ENCODE measurements at regions not wholly inside any gene's neighbourhood (a gene's known extent, or its start where the extent isn't known, plus 50 kb on each side); places are given as distances from the start of the nearest gene placed in this dataset.

DNA sequence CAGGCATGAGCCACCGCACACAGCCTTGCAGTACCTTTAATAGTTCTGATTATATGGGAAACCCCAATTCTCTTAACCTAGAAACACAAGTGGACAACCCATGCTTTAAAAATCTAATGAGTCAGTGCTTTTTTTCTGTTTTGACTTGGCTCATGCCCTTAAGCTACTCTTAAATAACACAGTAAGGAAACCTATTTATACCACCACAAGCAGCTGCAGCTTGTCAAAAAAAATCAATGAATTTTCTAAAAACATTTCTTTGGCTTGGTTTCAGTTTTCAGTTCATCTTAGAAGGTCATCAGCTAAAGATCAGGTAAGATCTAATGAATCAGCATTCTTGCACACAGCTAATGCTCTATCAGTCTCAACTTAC, 124.1 kb upstream of the DST start:
- no peak for DNase-seq (ENCODE audit: low spot score)

DNA sequence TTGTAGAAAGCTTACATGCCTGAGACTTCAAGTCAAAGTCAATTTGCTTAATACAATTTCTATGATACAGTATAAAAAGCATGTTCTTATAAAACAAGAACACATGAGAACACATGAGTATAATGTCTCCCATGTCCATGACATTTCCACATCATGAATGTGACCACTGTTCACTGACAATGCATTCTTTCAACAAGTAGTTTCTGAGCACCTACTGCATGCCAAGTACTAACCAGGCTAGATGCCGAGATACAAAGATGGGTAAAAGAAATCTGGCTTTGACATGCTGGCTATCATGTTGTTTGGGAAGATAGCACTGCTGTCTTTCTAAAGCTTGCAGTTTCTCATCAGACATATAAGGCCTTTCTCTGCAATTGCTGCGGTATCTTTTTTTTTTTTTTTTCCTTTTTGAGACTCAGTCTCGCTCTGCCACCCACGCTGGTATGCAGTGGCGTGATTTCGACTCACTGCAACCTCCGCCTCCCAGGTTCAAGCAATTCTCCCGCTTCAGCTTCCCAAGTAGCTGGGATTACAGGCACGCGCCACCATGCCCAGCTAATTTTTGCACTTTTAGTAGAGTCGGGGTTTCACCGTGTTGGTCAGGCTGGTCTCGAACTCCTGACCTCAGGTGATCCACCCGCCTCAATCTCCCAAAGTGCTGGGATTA, 123.6 kb upstream of the DST start:
- DNase-seq (ENCODE audit: low spot score), result no peak

DNA sequence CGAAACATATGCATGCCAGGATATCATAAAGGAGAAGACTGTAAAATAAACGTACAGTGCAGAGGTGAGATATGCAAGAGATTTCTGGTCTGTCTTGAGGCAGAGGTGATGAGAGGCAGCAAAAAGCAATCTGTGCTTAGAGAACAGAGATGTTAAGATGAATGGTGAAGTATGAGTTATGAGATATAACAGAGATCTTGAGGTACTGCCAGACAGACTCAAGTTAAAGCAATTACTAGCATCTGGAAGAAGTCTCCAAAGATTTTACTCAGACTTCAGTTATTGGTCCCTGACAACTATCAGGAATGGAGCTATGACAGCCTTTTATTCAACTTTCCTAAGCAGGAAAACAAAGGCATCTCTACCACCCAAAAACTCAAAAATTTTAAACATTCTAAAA, 122.8 kb upstream of the DST start:
- no peak for DNase-seq (ENCODE audit: low spot score)

DNA sequence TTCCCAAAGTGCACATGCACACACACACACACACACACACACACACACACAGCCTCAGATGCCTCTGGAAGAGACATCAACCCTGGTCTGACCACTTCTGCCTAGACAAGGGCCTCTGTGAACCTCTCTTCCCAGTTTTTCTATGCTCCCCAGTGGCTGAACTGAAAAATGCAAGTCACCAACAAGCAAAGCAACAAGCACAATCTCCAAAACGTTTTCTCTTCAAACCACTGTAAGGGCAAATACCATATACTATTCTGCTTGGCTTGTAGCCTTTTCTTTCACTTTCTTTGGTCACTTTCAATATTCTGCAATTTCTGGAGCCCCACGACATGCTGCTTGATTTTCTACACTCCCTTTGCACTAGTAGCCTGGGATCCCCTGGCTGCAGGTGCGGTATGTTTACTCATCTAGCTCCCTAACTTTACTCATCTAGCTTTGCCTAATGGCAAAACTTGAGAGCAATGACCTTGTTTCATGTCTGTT, 121.4 kb upstream of the DST start:
- DNase-seq (ENCODE audit: low spot score), result no peak

DNA sequence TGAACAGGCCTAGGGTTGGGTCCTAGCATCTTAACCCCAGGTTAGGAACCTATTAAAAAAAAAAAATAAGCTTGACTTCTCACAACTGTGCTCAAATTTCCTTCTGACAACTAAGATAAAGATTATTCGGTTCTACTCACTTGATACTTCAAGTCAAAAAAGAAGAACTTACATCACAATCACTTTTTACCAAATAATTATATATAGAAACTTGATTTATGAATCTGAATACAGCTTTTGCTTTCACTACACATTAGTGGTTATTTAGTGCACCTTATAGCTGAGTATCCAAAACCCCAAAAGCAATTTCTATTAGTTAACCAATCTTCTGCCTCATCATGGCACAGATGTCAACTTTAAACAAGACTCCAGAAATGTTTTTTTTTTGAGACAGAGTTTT, 119.0 kb upstream of the DST start:
- no peak for DNase-seq (ENCODE audit: low spot score)

DNA sequence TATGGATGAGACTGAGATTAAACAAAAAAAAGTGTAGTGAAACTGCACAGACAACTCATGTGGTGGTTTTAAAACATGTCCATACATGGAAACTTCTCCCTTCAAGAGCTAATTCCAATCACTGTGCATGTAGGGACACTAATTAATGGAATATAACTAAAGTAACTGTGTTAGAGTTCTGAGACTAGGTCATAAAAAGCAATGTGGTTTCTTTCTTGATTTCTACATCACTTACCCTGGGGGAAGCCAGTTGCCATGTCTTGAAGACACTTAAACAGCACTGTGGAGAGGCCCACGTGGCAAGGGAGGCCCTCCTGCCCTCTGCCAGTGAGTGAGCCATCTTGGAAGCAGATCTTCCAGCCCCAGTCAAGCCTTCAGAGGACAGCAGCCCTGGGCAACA, 118.2 kb upstream of the DST start:
- no peak for DNase-seq (ENCODE audit: low spot score)

DNA sequence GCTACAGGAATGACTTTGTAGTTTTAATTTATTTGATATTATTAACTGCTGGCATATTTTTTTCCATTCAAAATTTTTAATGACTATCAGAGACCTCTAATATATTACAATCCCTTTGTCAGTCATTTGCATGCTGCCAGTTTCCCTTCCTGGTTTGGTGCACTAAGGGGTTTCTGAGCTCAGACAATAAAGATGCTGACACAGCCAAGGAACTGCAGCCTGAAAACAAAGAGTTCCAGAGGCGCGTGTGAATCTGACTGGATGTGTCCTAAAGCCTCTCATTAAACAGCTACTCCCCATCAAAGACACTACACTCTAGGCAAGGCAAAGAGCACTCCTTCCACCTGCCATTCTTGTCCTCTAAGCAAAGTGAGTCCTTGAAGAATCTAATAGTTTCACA, 116.8 kb upstream of the DST start:
- DNase-seq (ENCODE audit: low spot score), result no peak

DNA sequence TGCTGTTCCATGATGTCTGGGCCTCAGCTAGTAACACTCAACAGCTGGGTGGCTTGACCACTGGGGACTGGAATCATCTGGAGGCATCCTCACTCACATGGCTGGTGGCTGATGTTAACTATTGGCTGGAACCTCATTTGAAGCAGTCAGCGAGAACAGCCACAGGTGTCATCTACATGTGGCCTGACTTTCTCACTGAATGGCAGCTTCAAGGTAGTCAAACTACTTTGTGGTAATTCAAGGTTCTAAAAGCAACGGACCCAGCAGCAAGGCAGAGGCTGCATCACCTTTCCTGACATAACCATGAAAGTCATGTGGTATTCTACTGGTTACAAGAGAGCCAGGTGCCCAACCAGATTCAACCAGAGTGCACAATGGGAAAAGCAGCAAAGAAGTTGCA, 115.9 kb upstream of the DST start:
- no peak for DNase-seq (ENCODE audit: low spot score)

DNA sequence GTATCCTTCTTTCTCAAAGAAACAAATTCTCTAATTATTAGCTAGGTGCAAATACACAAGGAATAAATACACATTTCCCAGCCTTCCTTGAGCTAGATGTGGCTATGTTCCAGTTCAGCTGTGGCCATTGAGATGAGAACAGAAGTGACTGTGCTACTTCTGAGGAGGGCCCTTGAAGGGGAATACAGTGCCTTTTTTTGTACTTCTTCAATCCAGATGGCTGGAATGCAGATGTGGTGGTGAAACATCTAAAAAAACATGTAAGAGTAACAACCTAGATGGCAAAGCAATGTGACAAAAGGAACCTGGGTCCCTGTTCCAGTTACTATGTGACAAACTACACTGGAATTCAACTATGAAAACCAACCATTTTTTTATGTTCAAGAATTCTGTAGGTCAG, 115.4 kb upstream of the DST start:
- DNase-seq (ENCODE audit: low spot score), result no peak

DNA sequence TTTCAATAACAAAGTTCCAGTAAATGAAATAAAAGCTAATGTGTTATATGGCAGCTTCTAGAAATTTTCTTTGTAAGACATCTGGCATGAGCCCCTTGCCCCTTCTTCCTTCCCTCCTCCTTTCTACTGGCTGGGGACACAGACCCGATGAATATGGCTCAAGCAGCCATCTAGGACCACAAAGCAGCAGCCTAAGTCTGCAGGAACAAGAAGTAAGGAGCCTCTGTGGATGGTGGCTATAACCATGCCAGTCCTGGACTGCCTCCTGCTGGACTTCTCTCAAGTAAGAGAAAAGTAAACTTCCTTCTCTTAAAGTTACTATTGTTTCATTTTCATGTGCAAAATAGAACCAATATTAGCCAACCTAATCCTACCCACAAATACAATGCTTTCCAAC, 114.9 kb upstream of the DST start:
- no peak for DNase-seq (ENCODE audit: low spot score)

DNA sequence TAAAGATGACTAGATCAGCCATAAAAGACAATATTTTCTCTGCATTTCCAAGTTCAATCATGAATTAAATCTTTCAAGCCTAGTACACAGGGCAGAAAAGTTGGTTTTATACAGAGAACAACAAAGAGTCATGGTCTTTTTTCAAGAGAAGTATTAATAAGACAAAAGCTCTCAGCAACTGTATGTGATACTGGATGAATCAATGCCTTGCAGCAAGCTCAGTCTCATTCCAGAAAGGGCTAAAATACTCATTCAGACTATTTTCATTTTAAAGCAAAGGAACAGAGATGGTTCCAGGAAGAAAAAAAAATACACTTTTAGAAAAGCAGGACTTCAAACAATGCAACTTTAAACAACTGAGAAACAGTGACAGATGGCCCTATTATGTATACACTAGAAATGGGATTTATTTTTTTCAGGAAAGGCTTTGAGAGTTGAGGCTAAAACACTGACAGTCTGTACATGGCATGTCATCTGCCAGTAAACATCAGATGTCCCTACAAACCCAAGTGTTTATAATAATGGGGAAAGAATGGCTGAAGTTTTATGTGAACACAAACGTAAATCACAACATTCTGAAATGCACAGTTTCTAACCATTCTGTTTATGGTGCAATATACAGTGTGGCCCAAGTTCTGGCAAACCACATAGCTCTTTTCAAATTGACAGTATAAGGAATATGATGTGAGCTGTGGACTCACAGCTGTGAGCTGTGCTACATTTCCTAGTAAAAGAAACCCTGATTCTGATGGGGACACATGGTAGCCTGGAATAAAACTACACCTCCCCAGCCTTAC, 114.3 kb upstream of the DST start:
- DNase-seq (ENCODE audit: low spot score), result no peak

DNA sequence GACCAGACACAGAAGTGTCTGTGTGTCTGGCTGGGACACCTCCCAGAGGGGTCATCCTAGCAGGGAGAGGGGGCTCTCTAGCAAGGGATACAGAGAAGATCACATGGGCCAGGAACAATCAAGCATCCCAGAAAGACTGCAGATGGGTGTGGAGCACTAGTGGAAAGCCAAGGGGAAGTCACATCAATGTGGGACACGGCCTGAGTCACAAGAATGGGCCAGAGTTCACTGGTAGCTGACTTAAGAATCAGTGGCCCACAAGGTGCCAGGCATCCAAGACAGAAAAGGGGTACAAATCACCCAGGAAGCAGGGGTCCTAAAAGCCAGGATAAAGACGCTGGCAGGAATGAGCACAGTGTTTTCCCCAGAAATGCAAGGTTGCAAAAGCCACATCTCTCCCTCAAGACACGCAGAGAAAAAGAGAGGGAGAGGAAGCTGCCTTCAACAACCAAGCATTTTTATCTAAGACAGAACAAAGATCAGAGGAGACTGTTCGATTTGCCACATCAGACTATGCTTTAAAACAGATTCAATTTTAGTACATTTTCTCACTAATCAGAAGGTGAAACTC, 113.6 kb upstream of the DST start:
- no peak for DNase-seq (ENCODE audit: low spot score)

DNA sequence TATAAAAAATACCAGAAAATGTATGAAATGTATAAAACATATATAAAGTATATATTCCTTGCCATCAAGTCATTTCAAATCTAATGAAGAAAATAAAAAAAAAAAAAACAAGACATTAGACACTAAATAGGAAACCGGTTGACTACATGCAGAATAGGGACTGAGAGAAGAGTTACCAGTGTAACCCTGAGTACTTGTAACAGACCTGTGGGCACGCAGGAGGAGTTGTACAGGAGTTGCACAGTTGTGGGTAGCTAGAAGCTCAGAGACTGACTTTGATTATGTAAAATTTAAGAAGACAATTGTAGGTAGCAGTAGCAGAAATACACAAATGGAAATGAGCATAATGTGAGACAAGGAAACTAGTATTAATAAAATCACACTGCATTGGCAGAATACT, 112.4 kb upstream of the DST start:
- DNase-seq (ENCODE audit: low spot score), result no peak

DNA sequence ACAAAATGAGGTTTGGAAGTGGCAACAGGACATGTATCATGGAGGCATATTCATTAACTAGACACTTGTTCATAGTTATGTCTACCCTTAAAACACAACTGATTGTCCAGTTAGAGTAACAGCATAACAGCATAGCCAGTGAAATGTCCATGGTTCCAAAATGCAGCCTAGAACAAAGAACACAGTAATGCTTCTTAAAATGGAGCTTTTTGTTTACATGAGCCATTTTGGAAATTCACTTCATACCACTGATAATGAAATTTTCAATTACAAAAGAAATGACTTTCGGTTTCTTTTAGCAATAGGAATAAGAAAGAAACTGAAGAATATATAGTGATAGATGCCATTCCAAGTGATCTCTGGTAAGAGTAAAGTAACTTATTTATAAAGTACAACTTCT, 111.1 kb upstream of the DST start:
- DNase-seq (ENCODE audit: low spot score), result no peak

DNA sequence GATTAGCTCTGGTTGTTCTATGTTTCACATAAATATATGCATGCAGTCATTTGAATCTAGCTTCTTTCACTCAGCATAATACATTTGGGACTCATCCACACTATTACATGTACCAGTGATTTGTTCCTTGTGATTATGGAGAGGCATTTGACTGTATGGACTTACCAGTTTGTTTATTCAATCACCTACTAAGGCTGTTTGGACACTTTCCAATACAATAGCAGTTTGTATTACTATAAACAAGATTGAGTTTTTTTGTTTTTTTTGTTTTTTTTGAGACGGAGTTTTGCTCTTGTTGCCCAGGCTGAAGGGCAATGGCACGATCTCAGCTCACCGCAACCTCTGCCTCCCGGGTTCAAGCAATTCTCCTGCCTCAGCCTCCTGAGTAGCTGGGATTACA, 109.8 kb upstream of the DST start:
- DNase-seq (ENCODE audit: low spot score), result no peak

DNA sequence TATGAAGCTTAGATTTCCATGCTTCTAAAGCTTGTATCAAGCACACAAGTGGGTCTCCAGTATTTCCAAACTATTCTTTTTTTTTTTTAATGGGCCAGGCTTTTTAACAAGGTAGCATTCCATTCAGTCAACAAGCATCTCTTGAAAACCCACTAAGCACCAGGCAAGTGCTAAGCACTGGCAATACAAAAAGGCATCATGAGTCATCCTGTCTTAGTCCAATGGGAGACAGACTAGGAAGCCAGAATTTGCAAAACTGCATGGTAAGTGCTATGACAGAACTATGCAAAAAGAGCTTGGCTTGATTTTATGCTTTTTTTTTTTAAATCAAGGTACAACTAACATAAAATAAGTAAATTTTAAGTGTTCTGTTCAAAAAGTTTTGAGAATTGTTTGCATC, 109.3 kb upstream of the DST start:
- DNase-seq (ENCODE audit: low spot score), result no peak

DNA sequence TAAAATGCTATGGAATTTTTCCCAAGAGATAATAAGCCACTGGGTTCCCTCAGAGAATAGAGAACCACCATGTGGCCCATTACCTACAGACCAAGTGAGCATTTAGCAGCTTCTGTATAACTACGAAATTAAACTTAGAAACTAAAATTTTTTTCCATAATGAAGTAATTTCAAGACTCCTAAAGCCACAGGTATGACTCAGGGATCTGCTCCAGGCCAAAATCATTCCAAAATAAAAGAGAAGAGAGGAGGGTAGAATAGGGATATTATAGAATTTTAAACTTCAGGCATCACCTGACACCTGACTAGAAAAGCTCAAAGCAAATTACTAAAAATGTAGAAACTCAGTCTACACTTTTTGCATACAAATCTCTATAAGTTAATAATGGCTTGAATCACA, 108.9 kb upstream of the DST start:
- DNase-seq (ENCODE audit: low spot score), result no peak

DNA sequence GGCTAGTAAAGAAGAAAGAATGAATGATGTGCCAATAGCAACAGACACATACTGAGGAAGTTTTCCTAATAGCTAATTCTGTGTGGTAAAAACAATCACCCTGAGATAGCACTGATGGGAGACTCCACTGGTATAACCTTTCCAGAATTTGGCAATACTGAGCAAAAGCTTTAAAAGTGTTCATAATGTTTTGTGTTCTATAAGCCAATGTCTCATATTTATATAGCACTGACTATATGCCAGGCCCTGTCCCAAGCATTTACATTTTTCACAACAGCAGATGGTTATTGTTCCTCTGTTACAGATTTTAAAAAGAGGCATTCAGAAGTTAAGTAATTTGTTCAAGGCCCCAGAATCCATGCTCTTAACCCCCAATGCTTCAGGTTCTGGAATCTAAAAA, 108.0 kb upstream of the DST start:
- DNase-seq (ENCODE audit: low spot score), result no peak

DNA sequence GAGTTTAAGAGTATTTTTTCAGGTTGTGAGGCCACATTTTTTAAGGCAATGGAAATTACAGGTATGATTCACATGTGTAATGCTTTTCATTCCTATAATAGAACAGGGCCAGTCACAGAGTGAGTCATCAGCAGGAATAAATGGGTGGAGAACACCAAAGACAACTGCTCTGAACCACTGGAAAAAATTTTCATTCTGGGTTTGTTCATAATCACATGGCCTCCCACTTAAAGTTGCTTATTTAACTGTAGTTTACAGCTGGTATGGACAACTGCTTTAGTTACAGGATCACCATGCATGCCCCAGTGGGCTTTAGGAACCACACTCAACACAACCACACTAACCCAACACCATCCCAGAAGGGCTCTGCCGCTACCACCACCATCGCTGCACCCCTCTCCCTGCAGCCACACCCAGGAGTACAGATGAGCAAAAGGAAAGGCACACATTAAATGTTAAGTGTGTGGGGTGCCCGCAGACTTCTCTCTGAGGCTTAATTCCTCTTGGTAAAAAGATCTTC, 107.0 kb upstream of the DST start:
- DNase-seq (ENCODE audit: low spot score), result no peak

DNA sequence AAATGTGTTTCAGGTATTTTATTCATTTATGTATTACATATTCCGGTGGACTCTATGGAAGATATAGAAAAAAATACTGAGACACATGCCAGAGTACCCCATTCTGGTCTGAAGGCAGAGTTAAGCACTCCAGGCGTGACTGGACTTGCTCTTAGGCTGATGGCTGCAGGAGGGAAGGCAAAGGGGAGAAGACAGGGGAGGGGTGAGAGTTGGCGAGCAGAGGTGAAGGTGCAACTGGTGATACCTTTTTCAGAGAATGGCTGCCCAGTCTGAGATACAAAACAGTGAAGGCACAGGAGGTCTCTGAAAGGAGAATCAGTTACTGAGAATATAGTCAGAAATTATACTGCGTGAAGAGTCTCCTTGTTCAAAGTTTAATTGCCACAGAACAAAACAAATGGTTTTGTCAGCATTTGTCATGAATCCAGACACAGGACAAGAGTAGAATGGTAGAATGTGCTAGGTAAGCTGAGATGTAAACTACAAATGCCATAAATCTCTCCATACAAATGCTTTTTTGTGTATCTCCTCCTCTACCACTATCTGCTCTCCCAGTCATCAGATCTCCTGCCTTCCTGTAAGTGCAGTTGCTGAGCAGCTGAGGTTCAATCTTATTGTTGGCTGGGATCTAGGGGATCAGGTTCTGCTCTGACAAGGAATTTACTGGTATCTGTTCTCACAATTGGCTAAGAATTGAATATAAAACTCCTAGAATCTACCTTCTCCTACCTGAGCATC, 104.2 kb upstream of the DST start:
- DNase-seq (ENCODE audit: low spot score), result no peak

DNA sequence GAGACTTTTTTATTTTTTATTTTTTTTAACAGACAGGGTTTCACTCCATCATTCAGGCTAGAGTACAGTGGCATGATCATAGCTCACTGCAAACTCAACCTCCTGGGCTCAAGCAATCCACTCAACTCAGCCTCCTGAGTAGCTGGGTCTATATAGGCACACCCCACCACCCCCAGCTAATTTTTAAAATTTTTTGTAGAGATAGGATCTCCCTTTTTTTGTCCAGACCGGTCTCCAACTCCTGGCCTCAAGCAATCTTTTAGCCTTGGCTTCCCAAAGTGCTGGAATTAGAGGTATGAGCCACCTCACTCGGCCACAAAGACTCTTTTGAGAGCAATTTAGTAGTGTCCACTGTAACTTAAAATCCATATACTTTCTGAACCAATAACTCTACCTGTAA, 103.3 kb upstream of the DST start:
- DNase-seq (ENCODE audit: low spot score), result no peak

DNA sequence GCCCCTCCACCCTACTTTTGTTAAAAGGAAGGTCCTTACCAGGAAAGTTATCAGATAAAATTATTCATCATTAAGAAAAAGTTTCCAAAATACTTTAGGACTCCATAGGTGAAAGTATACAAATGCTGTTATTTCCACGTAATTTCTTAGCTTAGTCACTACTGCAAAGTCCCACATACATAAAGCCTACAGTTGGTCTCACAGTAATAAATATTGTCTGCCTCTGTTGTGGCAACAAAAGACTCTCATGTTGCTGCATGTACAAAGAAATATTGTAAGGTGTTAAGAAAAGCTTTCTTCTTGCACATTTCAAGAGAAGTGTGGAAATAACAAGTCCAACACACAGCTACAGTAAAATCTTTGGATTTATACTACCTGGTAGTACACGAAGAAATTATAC, 102.4 kb upstream of the DST start:
- no peak for DNase-seq (ENCODE audit: low spot score)

DNA sequence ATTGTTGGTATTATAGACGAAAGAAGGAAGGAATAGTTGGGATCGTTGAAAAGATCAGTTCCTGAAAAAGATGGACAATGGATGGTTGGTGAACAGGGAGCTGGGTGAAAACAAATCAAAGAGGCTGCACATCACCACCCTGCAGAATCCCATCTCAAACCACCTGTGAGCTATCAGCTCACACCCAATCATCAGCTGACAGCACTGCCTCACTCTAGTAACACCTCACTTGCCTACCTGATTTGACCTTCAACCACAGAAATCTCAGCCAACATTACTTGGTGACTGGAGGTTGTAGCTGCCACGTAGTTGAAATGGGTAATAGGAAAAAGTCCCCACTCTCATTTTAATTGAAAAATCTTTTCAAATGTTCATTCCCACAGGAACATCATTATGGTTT, 101.8 kb upstream of the DST start:
- no peak for DNase-seq (ENCODE audit: low spot score)
